Inflammatory macrophage treated with lipopolysaccharide for 4 hours (primary cell): ENCODE measurements at regions not wholly inside any gene's neighbourhood (a gene's known extent, or its start where the extent isn't known, plus 50 kb on each side); places are given as distances from the start of the nearest gene placed in this dataset.
"Not testable (repeated sequence)": the region's sequence is repeated elsewhere in the genome, so short reads cannot be mapped to it uniquely, and the experiment has no call there.

Source experiments
- DNase-seq: peaks from one replicate; pipeline ENCODE4 v3.0.0-alpha.2; 2020

- DNase-seq, result no peak
These were observed 84.9 kb upstream of the MED13 start for GRCh38 chr17:62149961-62150360.

- DNase-seq, result no peak
These were observed 82.2 kb upstream of the MED13 start for GRCh38 chr17:62147284-62147683.

- no peak for DNase-seq
These were observed 75.8 kb upstream of the MED13 start for GRCh38 chr17:62140836-62141235.

GRCh38 chr17:62140376-62140775 is 75.3 kb upstream of the MED13 start:
- DNase-seq, result no peak

- DNase-seq, result not testable (repeated sequence)
These were observed 74.7 kb upstream of the MED13 start for GRCh38 chr17:62139690-62140354.

GRCh38 chr17:62139141-62139540 is 74.1 kb upstream of the MED13 start:
- DNase-seq, result no peak

- not testable (repeated sequence) for DNase-seq
These were observed 73.6 kb upstream of the MED13 start for GRCh38 chr17:62138676-62139121.

GRCh38 chr17:62137734-62138624 is 72.9 kb upstream of the MED13 start:
- not testable (repeated sequence) for DNase-seq

GRCh38 chr17:62137013-62137733 is 72.1 kb upstream of the MED13 start:
- not testable (repeated sequence) for DNase-seq

GRCh38 chr17:62135742-62136141 is 70.7 kb upstream of the MED13 start:
- DNase-seq, result no peak

GRCh38 chr17:62135096-62135495 is 70.0 kb upstream of the MED13 start:
- not testable (repeated sequence) for DNase-seq

GRCh38 chr17:62134397-62134796 is 69.3 kb upstream of the MED13 start:
- no peak for DNase-seq

GRCh38 chr17:62131271-62131670 is 66.2 kb upstream of the MED13 start:
- not testable (repeated sequence) for DNase-seq

- no peak for DNase-seq
These were observed 65.7 kb upstream of the MED13 start for GRCh38 chr17:62130739-62131138.

- DNase-seq, result no peak
These were observed 61.2 kb upstream of the MED13 start for GRCh38 chr17:62126292-62126691.

- DNase-seq, result no peak
These were observed 60.2 kb upstream of the MED13 start for GRCh38 chr17:62125307-62125706.

- no peak for DNase-seq
These were observed 56.1 kb upstream of the MED13 start for GRCh38 chr17:62121025-62121730.

- DNase-seq, result no peak
These were observed 54.3 kb upstream of the MED13 start for GRCh38 chr17:62119373-62119772.
